Endothelial cell (in vitro differentiated cells): ENCODE measurements at regions not wholly inside any gene's neighbourhood (a gene's known extent, or its start where the extent isn't known, plus 50 kb on each side); places are given as distances from the start of the nearest gene placed in this dataset.

ENCODE experiments used
- DNase-seq: peaks from one replicate; pipeline ENCODE4 v3.0.0; 2021; ENCODE audit warnings: low spot score
- H3K27ac Mint-ChIP-seq: one replicate; pipeline ENCODE4 v1.8.0; 2021; ENCODE audit warnings: mixed read lengths, inconsistent platforms; ENCODE audit not compliant: unreplicated experiment
- H3K27me3 Mint-ChIP-seq: one replicate; pipeline ENCODE4 v1.8.0; 2021; ENCODE audit warnings: mild to moderate bottlenecking, moderate library complexity, mixed read lengths, inconsistent platforms; ENCODE audit not compliant: unreplicated experiment
- H3K36me3 Mint-ChIP-seq: one replicate; pipeline ENCODE4 v1.8.0; 2021; ENCODE audit warnings: mild to moderate bottlenecking, low read depth, mixed read lengths, inconsistent platforms; ENCODE audit not compliant: unreplicated experiment
- H3K4me1 Mint-ChIP-seq: one replicate; pipeline ENCODE4 v1.8.0; 2021; ENCODE audit warnings: mild to moderate bottlenecking, mixed read lengths, inconsistent platforms; ENCODE audit not compliant: unreplicated experiment
- H3K4me3 Mint-ChIP-seq: one replicate; pipeline ENCODE4 v1.8.0; 2021; ENCODE audit warnings: mild to moderate bottlenecking, mixed read lengths, inconsistent platforms; ENCODE audit not compliant: unreplicated experiment
- H3K9me3 Mint-ChIP-seq: one replicate; pipeline ENCODE4 v1.8.0; 2021; ENCODE audit warnings: mixed read lengths, inconsistent platforms; ENCODE audit not compliant: unreplicated experiment
- TF ChIP-seq, protein P1 (sequence below): fragments of 200-600 bp; sonication (generic); IDR thresholded peaks from one replicate; pipeline ENCODE4 v1.5.0; 2021; ENCODE audit warnings: antibody characterized with exemption; ENCODE audit not compliant: unreplicated experiment

DNA sequence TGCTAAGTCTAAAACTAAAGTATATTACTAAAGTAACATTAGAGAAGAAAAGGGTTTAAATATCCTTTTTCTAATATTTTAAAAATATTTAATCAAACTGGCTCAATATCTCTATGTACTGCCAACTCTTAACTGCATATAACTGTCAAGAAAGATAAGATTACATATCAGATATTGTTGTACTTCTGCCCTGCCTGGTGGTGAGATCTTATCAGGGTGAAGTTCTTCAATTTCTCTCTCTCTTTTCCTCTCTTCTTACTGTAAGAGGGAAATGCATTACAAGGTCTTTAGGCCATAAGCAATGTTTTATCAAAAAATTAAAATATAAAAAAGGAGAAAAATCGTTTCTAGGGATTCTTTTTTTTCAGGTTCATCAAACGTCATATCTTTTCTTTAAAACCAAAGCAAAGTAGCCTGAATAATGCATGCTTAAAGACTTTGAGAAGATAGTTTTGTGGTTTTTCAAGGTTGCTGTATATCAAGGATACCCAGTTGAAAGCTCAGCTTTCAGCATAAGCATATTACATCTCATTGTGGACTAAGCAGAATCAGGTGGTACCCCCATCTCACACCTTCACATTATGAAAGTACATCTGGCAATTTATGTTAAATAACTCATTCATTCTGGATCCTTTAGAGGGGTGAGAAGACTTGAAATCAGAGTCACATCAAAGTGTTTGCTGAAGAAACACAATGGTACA, 1625.7 kb upstream of the SLC10A2 start:
- no peaks in the 10 kb centered on the region for H3K27me3 Mint-ChIP-seq
- H3K9me3 Mint-ChIP-seq: no peaks in the 10 kb centered on the region
- no peaks in the 10 kb centered on the region for H3K4me1 Mint-ChIP-seq
- TF ChIP-seq, protein P1, sequence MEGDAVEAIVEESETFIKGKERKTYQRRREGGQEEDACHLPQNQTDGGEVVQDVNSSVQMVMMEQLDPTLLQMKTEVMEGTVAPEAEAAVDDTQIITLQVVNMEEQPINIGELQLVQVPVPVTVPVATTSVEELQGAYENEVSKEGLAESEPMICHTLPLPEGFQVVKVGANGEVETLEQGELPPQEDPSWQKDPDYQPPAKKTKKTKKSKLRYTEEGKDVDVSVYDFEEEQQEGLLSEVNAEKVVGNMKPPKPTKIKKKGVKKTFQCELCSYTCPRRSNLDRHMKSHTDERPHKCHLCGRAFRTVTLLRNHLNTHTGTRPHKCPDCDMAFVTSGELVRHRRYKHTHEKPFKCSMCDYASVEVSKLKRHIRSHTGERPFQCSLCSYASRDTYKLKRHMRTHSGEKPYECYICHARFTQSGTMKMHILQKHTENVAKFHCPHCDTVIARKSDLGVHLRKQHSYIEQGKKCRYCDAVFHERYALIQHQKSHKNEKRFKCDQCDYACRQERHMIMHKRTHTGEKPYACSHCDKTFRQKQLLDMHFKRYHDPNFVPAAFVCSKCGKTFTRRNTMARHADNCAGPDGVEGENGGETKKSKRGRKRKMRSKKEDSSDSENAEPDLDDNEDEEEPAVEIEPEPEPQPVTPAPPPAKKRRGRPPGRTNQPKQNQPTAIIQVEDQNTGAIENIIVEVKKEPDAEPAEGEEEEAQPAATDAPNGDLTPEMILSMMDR: no peak
- no peak overlapping the region for H3K4me3 Mint-ChIP-seq
- no peak for DNase-seq
- no peak overlapping the region for H3K27ac Mint-ChIP-seq
- H3K36me3 Mint-ChIP-seq: no peaks in the 10 kb centered on the region

DNA sequence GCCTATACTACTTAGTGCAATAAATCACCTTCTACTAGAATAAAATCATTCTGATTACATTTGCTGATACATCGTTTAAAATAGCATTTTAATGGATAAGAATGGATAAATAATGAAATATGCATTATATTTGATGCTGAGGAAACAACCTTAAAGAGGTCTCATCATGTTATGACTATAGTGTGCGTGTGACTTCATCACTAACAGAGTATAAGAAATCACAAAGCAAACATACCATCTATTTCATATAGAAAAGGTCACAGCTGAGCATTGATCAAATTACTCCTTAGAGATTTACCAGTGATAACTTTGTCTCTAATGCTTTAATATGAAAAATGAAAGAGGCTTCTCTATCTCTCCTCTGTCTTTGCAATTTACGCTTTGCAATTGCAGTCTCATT, 1620.3 kb upstream of the SLC10A2 start:
- no peaks in the 10 kb centered on the region for H3K4me1 Mint-ChIP-seq
- H3K9me3 Mint-ChIP-seq: no peaks in the 10 kb centered on the region
- no peak overlapping the region for H3K27ac Mint-ChIP-seq
- TF ChIP-seq, protein P1: no peak
- H3K27me3 Mint-ChIP-seq: no peaks in the 10 kb centered on the region
- no peak for DNase-seq
- no peak overlapping the region for H3K4me3 Mint-ChIP-seq
- no peaks in the 10 kb centered on the region for H3K36me3 Mint-ChIP-seq

DNA sequence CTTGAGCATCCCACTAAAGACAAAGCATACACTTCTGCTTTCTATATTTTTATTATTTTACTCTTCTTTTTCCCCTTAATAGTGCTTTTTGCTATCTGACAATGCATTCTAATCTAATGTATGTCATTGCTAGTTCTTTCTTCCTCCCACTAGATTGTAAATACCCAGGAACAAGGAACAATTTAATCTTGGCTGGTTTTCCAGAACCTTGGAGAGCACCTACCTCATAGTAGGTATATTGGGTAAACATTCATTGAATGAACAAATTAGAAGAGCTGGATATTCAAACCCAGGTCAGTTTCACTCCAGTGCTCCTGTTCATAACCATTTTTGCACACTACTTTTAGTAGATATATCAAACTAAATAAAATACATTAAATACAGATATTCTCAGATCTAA, 1617.6 kb upstream of the SLC10A2 start:
- Mint-ChIP-seq H3K4me3 (no peak overlapping the region), H3K9me3 (no peaks in the 10 kb centered on the region), H3K4me1 (no peaks in the 10 kb centered on the region), H3K27me3 (peaks cover 2% of the 10 kb centered on the region), H3K27ac (no peak overlapping the region), H3K36me3 (no peaks in the 10 kb centered on the region)
- TF ChIP-seq, protein P1: no peak
- no peak for DNase-seq

DNA sequence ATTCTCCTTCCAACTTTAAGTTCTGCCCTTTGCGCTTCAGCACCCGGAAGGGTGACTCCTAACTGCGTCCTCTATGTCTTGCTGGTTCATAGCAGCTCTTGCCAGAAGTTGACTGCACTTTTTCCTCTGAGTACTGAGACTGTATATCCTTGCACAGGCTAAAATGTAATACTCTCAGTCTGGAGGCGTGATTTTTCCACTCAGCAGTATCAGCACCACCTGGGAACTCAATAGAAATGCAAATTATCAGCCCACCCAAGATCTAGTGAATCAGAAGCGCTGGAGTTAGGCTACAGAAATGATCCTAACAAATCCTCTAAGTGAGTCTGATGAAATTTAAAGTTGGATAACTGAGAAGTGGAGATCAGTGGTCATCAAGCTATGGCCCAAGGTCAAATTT, 1611.9 kb upstream of the SLC10A2 start:
- H3K27ac Mint-ChIP-seq: no peak overlapping the region
- H3K4me3 Mint-ChIP-seq: no peak overlapping the region
- no peaks in the 10 kb centered on the region for H3K4me1 Mint-ChIP-seq
- TF ChIP-seq, protein P1: no peak
- peaks cover 3% of the 10 kb centered on the region for H3K27me3 Mint-ChIP-seq
- no peak for DNase-seq
- H3K36me3 Mint-ChIP-seq: no peaks in the 10 kb centered on the region
- no peaks in the 10 kb centered on the region for H3K9me3 Mint-ChIP-seq

DNA sequence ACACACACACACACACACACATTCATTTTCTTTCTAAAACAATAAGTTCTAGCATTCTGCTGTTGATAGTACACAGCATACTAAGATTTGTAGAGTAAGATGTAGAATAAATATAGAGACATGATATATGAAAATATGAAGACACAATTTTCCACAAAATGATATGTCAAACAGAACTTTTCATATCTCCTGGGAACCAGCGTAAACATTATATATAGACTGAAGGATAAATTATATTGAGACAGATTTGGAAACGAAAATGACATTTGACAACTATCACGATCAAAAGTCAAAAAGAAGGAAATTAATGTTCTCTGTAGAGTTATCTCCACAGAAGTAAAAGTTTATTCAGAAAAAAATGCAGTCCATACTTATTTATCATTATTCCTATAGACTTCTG, 1605.7 kb upstream of the SLC10A2 start:
- TF ChIP-seq, protein P1: no peak
- H3K4me1 Mint-ChIP-seq: no peaks in the 10 kb centered on the region
- DNase-seq: no peak
- no peak overlapping the region for H3K27ac Mint-ChIP-seq
- H3K27me3 Mint-ChIP-seq: peaks cover 2% of the 10 kb centered on the region
- no peaks in the 10 kb centered on the region for H3K9me3 Mint-ChIP-seq
- no peak overlapping the region for H3K4me3 Mint-ChIP-seq
- no peaks in the 10 kb centered on the region for H3K36me3 Mint-ChIP-seq
